ENCODE measurements at regions not wholly inside any gene's neighbourhood (a gene's known extent, or its start where the extent isn't known, plus 50 kb on each side); places are given as distances from the start of the nearest gene placed in this dataset.
A peak's percentile ranks its signal among the peaks of the same experiment; 100 is the strongest.

GRCh38 chr2:191738003-191738402 is 60.1 kb downstream of the NABP1 start:
- TF ChIP-seq, protein P1, sequence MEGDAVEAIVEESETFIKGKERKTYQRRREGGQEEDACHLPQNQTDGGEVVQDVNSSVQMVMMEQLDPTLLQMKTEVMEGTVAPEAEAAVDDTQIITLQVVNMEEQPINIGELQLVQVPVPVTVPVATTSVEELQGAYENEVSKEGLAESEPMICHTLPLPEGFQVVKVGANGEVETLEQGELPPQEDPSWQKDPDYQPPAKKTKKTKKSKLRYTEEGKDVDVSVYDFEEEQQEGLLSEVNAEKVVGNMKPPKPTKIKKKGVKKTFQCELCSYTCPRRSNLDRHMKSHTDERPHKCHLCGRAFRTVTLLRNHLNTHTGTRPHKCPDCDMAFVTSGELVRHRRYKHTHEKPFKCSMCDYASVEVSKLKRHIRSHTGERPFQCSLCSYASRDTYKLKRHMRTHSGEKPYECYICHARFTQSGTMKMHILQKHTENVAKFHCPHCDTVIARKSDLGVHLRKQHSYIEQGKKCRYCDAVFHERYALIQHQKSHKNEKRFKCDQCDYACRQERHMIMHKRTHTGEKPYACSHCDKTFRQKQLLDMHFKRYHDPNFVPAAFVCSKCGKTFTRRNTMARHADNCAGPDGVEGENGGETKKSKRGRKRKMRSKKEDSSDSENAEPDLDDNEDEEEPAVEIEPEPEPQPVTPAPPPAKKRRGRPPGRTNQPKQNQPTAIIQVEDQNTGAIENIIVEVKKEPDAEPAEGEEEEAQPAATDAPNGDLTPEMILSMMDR (IDR thresholded peaks at IDR 0.05; ENCODE audit: control extremely low read depth, extremely low read depth, low read depth, missing control alignments), result no peak
- CTCF ChIA-PET, result interaction anchor here (0.8 to 1.2 kb wide), 4 partner anchors 20 to 180 kb away, joined by 3 read pairs; no protein-coding TSS in a partner anchor
- DNase-seq (ENCODE audit: extremely low spot score), result no peak
- POLR2A ChIA-PET, result no interaction called here

DNA sequence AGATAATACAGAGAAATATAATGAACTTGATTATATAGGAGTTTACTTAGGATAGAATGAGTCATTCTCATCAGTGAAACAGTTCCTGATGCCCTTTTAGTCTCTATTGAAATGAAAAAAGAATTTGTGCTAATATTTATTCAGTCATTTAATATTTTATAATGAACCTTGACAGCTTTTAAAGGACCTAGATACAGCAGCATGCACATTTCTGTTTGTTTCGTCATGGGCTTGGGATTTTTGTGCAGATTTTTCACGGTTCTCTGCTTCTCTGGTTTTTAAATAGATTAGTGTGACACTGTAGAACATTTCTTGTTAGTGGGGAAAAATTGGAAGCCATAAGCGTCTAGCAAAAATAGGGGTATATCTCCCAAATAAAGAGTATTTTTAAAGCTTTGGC is 60.7 kb downstream of the NABP1 start:
- no peak for DNase-seq (ENCODE audit: extremely low spot score)
- ChIA-PET POLR2A (no interaction called here), CTCF (interaction anchor here (0.9 to 1.2 kb wide), 3 partner anchors 19 to 48 kb away, joined by 3 read pairs; no protein-coding TSS in a partner anchor)
- TF ChIP-seq, protein P1 (IDR thresholded peaks at IDR 0.05; ENCODE audit: control extremely low read depth, extremely low read depth, low read depth, missing control alignments), result no peak

- no peak for DNase-seq (ENCODE audit: extremely low spot score)
- TF ChIP-seq, protein P1 (IDR thresholded peaks at IDR 0.05; ENCODE audit: control extremely low read depth, extremely low read depth, low read depth, missing control alignments), result no peak
- ChIA-PET CTCF (interaction anchor here (1.5 kb wide), 1 partner anchor 19 kb away, joined by 8 read pairs; no protein-coding TSS in a partner anchor), POLR2A (no interaction called here)
Measured at GRCh38 chr2:191739194-191739593, 61.3 kb downstream of the NABP1 start.

DNA sequence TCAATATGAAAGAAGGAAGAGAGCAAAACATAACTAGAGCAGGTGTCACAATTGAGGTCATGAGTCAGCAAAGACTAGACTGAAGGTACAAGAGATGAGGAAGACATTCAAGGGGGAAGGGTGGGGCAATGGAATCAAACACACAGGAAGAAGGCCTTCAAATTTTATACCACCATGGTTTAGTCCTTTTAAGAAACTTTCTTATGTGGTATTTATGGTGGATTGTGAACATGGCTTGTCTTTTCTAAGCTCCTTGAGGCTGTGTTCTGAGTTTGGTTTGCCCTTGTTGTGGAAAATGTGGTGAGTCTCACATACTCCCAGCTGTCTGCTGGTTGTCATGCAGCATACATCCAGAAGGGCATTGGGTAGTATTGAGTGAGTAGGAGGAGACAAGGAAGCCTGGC is 62.1 kb downstream of the NABP1 start:
- POLR2A ChIA-PET, result no interaction called here
- TF ChIP-seq, protein P1 (IDR thresholded peaks at IDR 0.05; ENCODE audit: control extremely low read depth, extremely low read depth, low read depth, missing control alignments), result no peak
- peak; percentile 34 for DNase-seq (ENCODE audit: extremely low spot score)
- CTCF ChIA-PET, result interaction anchor here (1.2 to 1.5 kb wide), 2 partner anchors 19 to 35 kb away, joined by 3 to 8 read pairs; no protein-coding TSS in a partner anchor

GRCh38 chr2:191740759-191741158 is 62.8 kb downstream of the NABP1 start:
- ChIA-PET CTCF (interaction anchor here (1.2 to 1.5 kb wide), 2 partner anchors 18 to 35 kb away, joined by 3 to 8 read pairs; no protein-coding TSS in a partner anchor), POLR2A (no interaction called here)
- DNase-seq (ENCODE audit: extremely low spot score), result no peak
- TF ChIP-seq, protein P1 (IDR thresholded peaks at IDR 0.05; ENCODE audit: control extremely low read depth, extremely low read depth, low read depth, missing control alignments), result no peak

GRCh38 chr2:191746346-191747169 is 68.6 kb downstream of the NABP1 start:
- no peak for DNase-seq (ENCODE audit: extremely low spot score)
- POLR2A ChIA-PET, result no interaction called here
- CTCF ChIA-PET, result interaction anchor here (1.0 to 5.3 kb wide), 4 partner anchors 11 to 416 kb away, joined by 3 to 52 read pairs (median 6); no protein-coding TSS in a partner anchor
- TF ChIP-seq, protein P1 (IDR thresholded peaks at IDR 0.05; ENCODE audit: control extremely low read depth, extremely low read depth, low read depth, missing control alignments), result no peak

All from GM10248 (cell line).